Stomach (tissue), 8 donors: ENCODE measurements at regions not wholly inside any gene's neighbourhood (a gene's known extent, or its start where the extent isn't known, plus 50 kb on each side); places are given as distances from the start of the nearest gene placed in this dataset.

ENCODE experiments used
- DNase-seq, 2 donors: peaks; one replicate each; pipeline versions ENCODE4 v3.0.0 to v3.0.0-alpha.2; 2013 to 2019
- H3K27ac ChIP-seq, 5 donors: fragments of 200-600 bp in 4 of 5; sonication (generic) in 4 of 5; one replicate each; pipeline ENCODE4 v1.5.1; 2013 to 2019; ENCODE audit warnings: mild to moderate bottlenecking in 1 of 5, moderate library complexity in 1 of 5
- H3K27me3 ChIP-seq, 3 donors: fragments of 200-600 bp; sonication (generic); one replicate each; pipeline ENCODE4 v1.5.1; 2017 to 2019; ENCODE audit warnings: mixed run types in 1 of 3
- H3K36me3 ChIP-seq, 4 donors: fragments of 200-600 bp; sonication (generic); 1 replicate in 3 of 4; 2 replicates in 1 of 4; pipeline ENCODE4 v1.5.1; 2016 to 2019
- H3K4me1 ChIP-seq, 4 donors: fragments of 200-600 bp; sonication (generic); one replicate each; pipeline ENCODE4 v1.5.1; 2016 to 2019
- H3K4me3 ChIP-seq, 4 donors: fragments of 200-600 bp; sonication (generic) in 3 of 4; one replicate each; pipeline ENCODE4 v1.5.1; 2016 to 2019; ENCODE audit warnings: mild to moderate bottlenecking in 1 of 4
- H3K9me3 ChIP-seq, 4 donors: fragments of 200-600 bp; sonication (generic); one replicate each; pipeline ENCODE4 v1.5.1; 2016 to 2019
- CTCF ChIP-seq, 7 experiments: fragments of 450-650 bp in 4 of 7; fragments of 200-600 bp in 3 of 7; sonication (generic) in 3 of 7; IDR thresholded peaks; one replicate each; pipeline ENCODE4 v1.5.1; 2016 to 2019; ENCODE audit warnings: antibody characterized with exemption in 7 of 7, control low read depth in 2 of 7, mild to moderate bottlenecking in 1 of 7
- EP300 ChIP-seq: sonication (generic); formaldehyde crosslinking; IDR thresholded peaks from one replicate; pipeline ENCODE4 v1.6.1; 2017; ENCODE audit warnings: antibody characterized with exemption
- POLR2A ChIP-seq, 4 donors: fragments of 450-650 bp; IDR thresholded peaks; one replicate each; pipeline ENCODE4 v1.6.1; 2016; ENCODE audit warnings: antibody characterized with exemption in 4 of 4, control low read depth in 2 of 4, mild to moderate bottlenecking in 1 of 4, moderate library complexity in 1 of 4
- POLR2AphosphoS5 ChIP-seq, 3 donors: sonication (generic); formaldehyde crosslinking; IDR thresholded peaks; one replicate each; pipeline ENCODE4 v1.6.1; 2016; ENCODE audit warnings: antibody characterized with exemption in 3 of 3
- WGBS, 5 donors: extraction: QIAGEN DNeasy Blood & Tissue Kit in 3 of 5; methylation state at CpG; one replicate each; pipeline versions ENCODE4 v1.1.5 to v1.1.7; 2013 to 2018; 5-methylcytosine and 5-hydroxymethylcytosine counted together
- intact Hi-C: fragments of 100-400 bp; cut with DNase I; formaldehyde crosslinking; loops from one replicate; pipeline ENCODE4 v1.15.1; 2023; ENCODE audit warnings: low total_unique reads
- donor health status: healthy with polysubstance abuse.
- donor health status: Bipolar disorder and iron deficiency.
- donor health status: healthy.

GRCh38 chr1:224867715-224868114 lies 61.8 kb upstream of the DNAH14 start:
- Histone ChIP-seq H3K27ac (no peak overlapping the region), H3K27me3 (no peaks in the 10 kb centered on the region), H3K36me3 (no peaks in the 10 kb centered on the region), H3K4me1 (no peaks in the 10 kb centered on the region), H3K4me3 (no peak overlapping the region), H3K9me3 (peaks cover 0 to 14% (median 7%) of the 10 kb centered on the region in 4 donors)
- TF ChIP-seq EP300 = no peak
- no peak for TF ChIP-seq CTCF (IDR thresholded peaks at IDR 0.05)
- TF ChIP-seq POLR2A (IDR thresholded peaks at IDR 0.05) = no peak
- TF ChIP-seq POLR2AphosphoS5 (IDR thresholded peaks at IDR 0.05) = no peak
- intact Hi-C loops = no loop called here
- DNase-seq = no peak

DNA sequence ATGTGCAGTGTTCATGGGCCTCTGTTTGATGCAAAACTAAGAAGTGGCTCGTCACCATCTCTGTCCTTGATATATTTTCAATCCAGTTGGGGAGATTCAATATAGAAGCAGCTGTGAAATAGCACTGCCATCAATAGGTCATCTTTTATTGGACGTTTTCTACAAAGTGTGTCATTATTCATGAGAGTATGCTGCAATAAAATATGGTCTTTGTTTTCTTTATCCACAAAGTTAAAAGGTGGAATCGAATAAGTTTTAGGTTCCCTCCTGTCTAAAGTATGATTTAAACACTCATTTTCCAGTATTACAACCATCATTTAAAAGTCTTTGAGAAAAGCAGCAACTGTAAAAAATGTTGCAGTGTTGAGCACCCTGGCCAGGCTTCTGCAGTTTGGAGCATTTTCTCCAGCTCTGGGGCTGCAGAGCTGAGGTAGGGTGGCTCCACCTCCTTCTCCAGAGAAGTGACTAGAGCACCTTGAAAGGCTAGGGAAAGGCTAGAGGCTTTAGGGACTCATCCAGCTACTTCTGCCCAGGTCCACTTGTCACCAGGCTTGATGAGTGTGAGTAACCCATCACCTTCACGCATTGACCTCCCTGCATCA lies 56.5 kb upstream of the DNAH14 start:
- intact Hi-C loops = no loop called here
- TF ChIP-seq POLR2A (IDR thresholded peaks at IDR 0.05) = no peak
- TF ChIP-seq POLR2AphosphoS5 (IDR thresholded peaks at IDR 0.05) = no peak
- no peak for TF ChIP-seq EP300
- no peak for TF ChIP-seq CTCF (IDR thresholded peaks at IDR 0.05)
- Histone ChIP-seq H3K4me3 (no peak overlapping the region), H3K27ac (peak overlapping the region in 1 of 5 donors; percentile 35), H3K9me3 (no peaks in the 10 kb centered on the region), H3K36me3 (no peaks in the 10 kb centered on the region), H3K4me1 (peaks cover 7 to 27% (median 23%) of the 10 kb centered on the region in 4 donors), H3K27me3 (no peaks in the 10 kb centered on the region)
- DNase-seq = no peak
- WGBS, 5 donors = 45 to 58% (median 52%) methylated on average over 4 of the region's 4 CpGs

GRCh38 chr1:224873434-224874369 lies 55.8 kb upstream of the DNAH14 start:
- H3K36me3 ChIP-seq = no peaks in the 10 kb centered on the region
- TF ChIP-seq CTCF (IDR thresholded peaks at IDR 0.05) = no peak
- TF ChIP-seq POLR2A (IDR thresholded peaks at IDR 0.05) = no peak
- TF ChIP-seq EP300 = no peak
- TF ChIP-seq POLR2AphosphoS5 (IDR thresholded peaks at IDR 0.05) = no peak
- peak in 1 of 2 donors; percentile 23 for DNase-seq
- H3K9me3 ChIP-seq = no peaks in the 10 kb centered on the region
- WGBS, 5 donors = 9 to 17% (median 13%) methylated on average over 3 of the region's 3 CpGs
- peak overlapping the region in 3 of 5 donors; percentile 2 to 51 (median 35) for H3K27ac ChIP-seq
- H3K4me1 ChIP-seq = peaks cover 7 to 27% (median 23%) of the 10 kb centered on the region in 4 donors
- no peaks in the 10 kb centered on the region for H3K27me3 ChIP-seq
- no peak overlapping the region for H3K4me3 ChIP-seq
- intact Hi-C loops = no loop called here

GRCh38 chr1:224874775-224875174 lies 54.7 kb upstream of the DNAH14 start:
- H3K4me3 ChIP-seq = no peak overlapping the region
- 9 to 12% (median 11%) methylated on average over 7 of the region's 7 CpGs for WGBS, 5 donors
- no peaks in the 10 kb centered on the region for H3K27me3 ChIP-seq
- no peaks in the 10 kb centered on the region for H3K36me3 ChIP-seq
- H3K27ac ChIP-seq = no peak overlapping the region
- intact Hi-C loops = no loop called here
- no peaks in the 10 kb centered on the region for H3K9me3 ChIP-seq
- H3K4me1 ChIP-seq = peaks cover 7 to 27% (median 23%) of the 10 kb centered on the region in 4 donors
- DNase-seq = peak in 1 of 2 donors; percentile 47
- no peak for TF ChIP-seq CTCF (IDR thresholded peaks at IDR 0.05)
- TF ChIP-seq EP300 = no peak
- TF ChIP-seq POLR2A (IDR thresholded peaks at IDR 0.05) = no peak
- no peak for TF ChIP-seq POLR2AphosphoS5 (IDR thresholded peaks at IDR 0.05)
